B cell (primary cell): ENCODE measurements at regions not wholly inside any gene's neighbourhood (a gene's known extent, or its start where the extent isn't known, plus 50 kb on each side); places are given as distances from the start of the nearest gene placed in this dataset.

Source experiments
- EZH2 ChIP-seq: IDR thresholded peaks from 2 replicates; pipeline ENCODE4 v1.6.1; 2012; ENCODE audit warnings: borderline replicate concordance, low read depth, mild to moderate bottlenecking, moderate library complexity, low read length; ENCODE audit not compliant: insufficient read depth, poor library complexity, severe bottlenecking
- TF ChIP-seq, protein P1 (sequence below): fragments of 200-600 bp; IDR thresholded peaks from one replicate; pipeline ENCODE4 v1.8.0; 2022; ENCODE audit warnings: antibody characterized with exemption, mild to moderate bottlenecking

DNA sequence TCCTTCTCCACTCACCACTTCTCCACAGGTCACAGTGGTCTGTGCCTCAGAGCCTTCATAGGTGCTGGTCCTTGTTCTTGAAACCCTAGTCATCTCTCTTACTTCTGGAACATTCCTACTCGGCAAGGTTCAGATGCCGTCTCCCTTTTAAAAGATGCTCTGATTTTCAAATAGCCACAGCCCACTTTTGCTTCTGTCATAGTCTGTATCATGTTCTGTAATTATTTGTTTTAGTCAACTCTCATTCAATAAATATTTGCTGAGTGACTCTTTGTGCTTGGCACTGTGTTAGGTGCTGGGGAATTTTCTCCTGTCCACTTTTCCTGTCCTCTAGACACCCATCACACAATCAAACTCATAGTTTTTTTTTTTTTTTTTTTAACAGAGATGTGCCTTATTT is 181.3 kb upstream of the IL12B start:
- TF ChIP-seq, protein P1, sequence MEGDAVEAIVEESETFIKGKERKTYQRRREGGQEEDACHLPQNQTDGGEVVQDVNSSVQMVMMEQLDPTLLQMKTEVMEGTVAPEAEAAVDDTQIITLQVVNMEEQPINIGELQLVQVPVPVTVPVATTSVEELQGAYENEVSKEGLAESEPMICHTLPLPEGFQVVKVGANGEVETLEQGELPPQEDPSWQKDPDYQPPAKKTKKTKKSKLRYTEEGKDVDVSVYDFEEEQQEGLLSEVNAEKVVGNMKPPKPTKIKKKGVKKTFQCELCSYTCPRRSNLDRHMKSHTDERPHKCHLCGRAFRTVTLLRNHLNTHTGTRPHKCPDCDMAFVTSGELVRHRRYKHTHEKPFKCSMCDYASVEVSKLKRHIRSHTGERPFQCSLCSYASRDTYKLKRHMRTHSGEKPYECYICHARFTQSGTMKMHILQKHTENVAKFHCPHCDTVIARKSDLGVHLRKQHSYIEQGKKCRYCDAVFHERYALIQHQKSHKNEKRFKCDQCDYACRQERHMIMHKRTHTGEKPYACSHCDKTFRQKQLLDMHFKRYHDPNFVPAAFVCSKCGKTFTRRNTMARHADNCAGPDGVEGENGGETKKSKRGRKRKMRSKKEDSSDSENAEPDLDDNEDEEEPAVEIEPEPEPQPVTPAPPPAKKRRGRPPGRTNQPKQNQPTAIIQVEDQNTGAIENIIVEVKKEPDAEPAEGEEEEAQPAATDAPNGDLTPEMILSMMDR, result no peak
- TF ChIP-seq EZH2, result no peak
